ENCODE measurements at regions not wholly inside any gene's neighbourhood (a gene's known extent, or its start where the extent isn't known, plus 50 kb on each side); places are given as distances from the start of the nearest gene placed in this dataset.

DNA sequence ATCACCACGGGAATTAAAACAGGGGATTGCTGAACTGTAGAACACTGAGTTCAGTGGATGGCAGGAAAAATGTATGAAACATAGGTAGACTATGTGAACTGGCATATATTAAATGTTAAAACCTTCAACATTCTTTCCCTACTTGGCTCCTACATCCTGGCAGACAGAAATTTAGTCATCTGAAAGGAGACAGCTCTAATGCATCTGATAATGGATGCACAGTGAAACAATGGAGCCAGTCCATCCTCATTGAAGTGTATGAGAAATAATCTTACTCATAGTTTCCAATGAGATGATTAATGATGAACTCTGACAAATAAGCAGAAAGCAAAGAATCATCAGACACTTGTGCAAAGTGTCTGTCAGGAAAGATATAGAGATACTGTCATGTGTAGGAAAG is 1629.7 kb upstream of the TMEFF2 start:
- TF ChIP-seq CTCF (IDR thresholded peaks at IDR 0.05) (no peak), POLR2A (IDR thresholded peaks at IDR 0.05) (no peak)
